H1 (cell line): ENCODE measurements at regions not wholly inside any gene's neighbourhood (a gene's known extent, or its start where the extent isn't known, plus 50 kb on each side); places are given as distances from the start of the nearest gene placed in this dataset.

Experiments
- FOSL1 ChIP-seq: IDR thresholded peaks from 2 replicates; pipeline ENCODE4 v1.6.1; 2011; ENCODE audit warnings: mild to moderate bottlenecking, low read depth, low read length, moderate library complexity; ENCODE audit not compliant: insufficient read depth
- KDM5A ChIP-seq: fragments of 200-600 bp; IDR thresholded peaks from 2 replicates; pipeline ENCODE4 v1.7.1; 2012; ENCODE audit warnings: mild to moderate bottlenecking, low read length, inconsistent platforms, mixed read lengths
- RAD21 ChIP-seq, 2 experiments: IDR thresholded peaks in 1 of 2; conservative IDR thresholded peaks in 1 of 2; 2 replicates each; pipeline ENCODE4 v1.6.1; 2011; ENCODE audit warnings: low read depth in 2 of 2, low read length in 2 of 2, improper control_type of control experiment in 1 of 2, inconsistent platforms in 1 of 2, mild to moderate bottlenecking in 1 of 2, moderate library complexity in 1 of 2
- ZNF274 ChIP-seq: IDR thresholded peaks from 2 replicates; pipeline ENCODE4 v1.7.0; 2012; ENCODE audit warnings: low read length, borderline replicate concordance; ENCODE audit errors: extremely low read depth
- TF ChIP-seq, protein P1 (sequence below): IDR thresholded peaks from 2 replicates; pipeline ENCODE4 v1.6.1; 2011; ENCODE audit warnings: low read depth, mild to moderate bottlenecking, low read length; ENCODE audit not compliant: insufficient read depth
- TF ChIP-seq, protein P2 (sequence below): IDR thresholded peaks from 2 replicates; pipeline ENCODE4 v1.6.1; 2011; ENCODE audit warnings: low read length, improper control_type of control experiment

DNA sequence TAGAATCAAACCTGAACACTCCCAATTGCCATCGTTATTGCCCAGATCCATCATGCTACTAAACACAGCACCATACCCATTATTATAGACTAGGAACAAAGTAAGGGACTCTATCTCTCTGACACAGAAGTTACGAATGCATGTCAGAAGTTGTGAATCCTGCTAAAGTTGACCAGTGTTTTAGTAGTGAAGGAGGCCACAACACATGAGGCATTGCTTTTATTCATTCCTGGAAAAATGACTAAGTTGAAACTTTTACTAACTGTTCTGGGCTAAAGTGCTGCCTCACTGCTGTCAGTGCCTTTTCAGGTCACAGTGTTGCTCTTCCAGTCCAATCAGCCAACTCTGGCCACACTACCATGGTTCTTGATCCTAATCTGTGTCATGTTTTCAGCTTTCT, 911.1 kb downstream of the TTLL7 start (continued):
- TF ChIP-seq ZNF274: no peak
- no peak for TF ChIP-seq RAD21 (IDR thresholded peaks at IDR 0.05 in 1 of 2, conservative IDR thresholded peaks at IDR 0.05 in 1 of 2; ENCODE audit: low read depth in 2 of 2, low read length in 2 of 2)
- no peak for TF ChIP-seq FOSL1
- TF ChIP-seq KDM5A: no peak
- TF ChIP-seq, protein P1, sequence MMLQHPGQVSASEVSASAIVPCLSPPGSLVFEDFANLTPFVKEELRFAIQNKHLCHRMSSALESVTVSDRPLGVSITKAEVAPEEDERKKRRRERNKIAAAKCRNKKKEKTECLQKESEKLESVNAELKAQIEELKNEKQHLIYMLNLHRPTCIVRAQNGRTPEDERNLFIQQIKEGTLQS: no peak
- TF ChIP-seq, protein P2, sequence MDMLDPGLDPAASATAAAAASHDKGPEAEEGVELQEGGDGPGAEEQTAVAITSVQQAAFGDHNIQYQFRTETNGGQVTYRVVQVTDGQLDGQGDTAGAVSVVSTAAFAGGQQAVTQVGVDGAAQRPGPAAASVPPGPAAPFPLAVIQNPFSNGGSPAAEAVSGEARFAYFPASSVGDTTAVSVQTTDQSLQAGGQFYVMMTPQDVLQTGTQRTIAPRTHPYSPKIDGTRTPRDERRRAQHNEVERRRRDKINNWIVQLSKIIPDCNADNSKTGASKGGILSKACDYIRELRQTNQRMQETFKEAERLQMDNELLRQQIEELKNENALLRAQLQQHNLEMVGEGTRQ: no peak
